KMS-11 (cell line): ENCODE measurements at regions not wholly inside any gene's neighbourhood (a gene's known extent, or its start where the extent isn't known, plus 50 kb on each side); places are given as distances from the start of the nearest gene placed in this dataset.

ENCODE experiments used
- H2AFZ ChIP-seq: fragments of 200-600 bp; sonication (generic); 2 replicates; pipeline ENCODE4 v1.6.1; 2016; ENCODE audit warnings: antibody characterized with exemption, mixed run types, low read depth
- H3K27ac ChIP-seq: fragments of 200-600 bp; sonication (generic); 2 replicates; pipeline ENCODE4 v1.6.1; 2016; ENCODE audit warnings: mild to moderate bottlenecking, mixed run types
- H3K27me3 ChIP-seq: fragments of 200-600 bp; sonication (generic); 2 replicates; pipeline ENCODE4 v1.6.1; 2017; ENCODE audit warnings: mild to moderate bottlenecking, low read depth, mixed run types, moderate library complexity; ENCODE audit not compliant: insufficient read depth
- H3K36me3 ChIP-seq: fragments of 200-600 bp; sonication (generic); 2 replicates; pipeline ENCODE4 v1.6.1; 2017; ENCODE audit warnings: mild to moderate bottlenecking, mixed run types; ENCODE audit not compliant: insufficient read depth
- H3K4me1 ChIP-seq: fragments of 200-600 bp; sonication (generic); 2 replicates; pipeline ENCODE4 v1.6.1; 2016; ENCODE audit warnings: mild to moderate bottlenecking, low read depth, mixed run types; ENCODE audit not compliant: poor library complexity, severe bottlenecking
- H3K4me2 ChIP-seq: fragments of 200-600 bp; sonication (generic); 2 replicates; pipeline ENCODE4 v1.7.0; 2016; ENCODE audit warnings: mild to moderate bottlenecking, mixed run types
- H3K4me3 ChIP-seq: fragments of 200-600 bp; sonication (generic); IDR thresholded peaks from 2 replicates; pipeline ENCODE4 v1.6.1; 2017; ENCODE audit warnings: low read depth, low read length, mixed read lengths; ENCODE audit not compliant: insufficient read depth
- H3K79me2 ChIP-seq: fragments of 200-600 bp; sonication (generic); 2 replicates; pipeline ENCODE4 v1.6.1; 2016; ENCODE audit warnings: low read depth, mixed run types; ENCODE audit not compliant: insufficient read depth
- H3K9ac ChIP-seq: fragments of 200-600 bp; sonication (generic); 2 replicates; pipeline ENCODE4 v1.6.1; 2016; ENCODE audit warnings: mild to moderate bottlenecking, mixed run types
- H4K20me1 ChIP-seq: fragments of 200-600 bp; sonication (generic); 2 replicates; pipeline ENCODE4 v1.6.1; 2016; ENCODE audit warnings: mild to moderate bottlenecking, mixed run types; ENCODE audit not compliant: insufficient read depth
- CTCF ChIP-seq: fragments of 200-600 bp; sonication (generic); conservative IDR thresholded peaks from 2 replicates; pipeline ENCODE4 v1.6.1; 2017; ENCODE audit warnings: low read depth, mild to moderate bottlenecking, antibody characterized with exemption, low read length, moderate library complexity, mixed read lengths

- no peak overlapping the region for H3K4me3 ChIP-seq
- H2AFZ ChIP-seq = no peak overlapping the region
- H4K20me1 ChIP-seq = no peaks in the 10 kb centered on the region
- no peaks in the 10 kb centered on the region for H3K79me2 ChIP-seq
- H3K27ac ChIP-seq = no peak overlapping the region
- H3K4me1 ChIP-seq = peaks cover 10% of the 10 kb centered on the region
- H3K36me3 ChIP-seq = no peaks in the 10 kb centered on the region
- H3K27me3 ChIP-seq = no peaks in the 10 kb centered on the region
- no peak for TF ChIP-seq CTCF
- H3K4me2 ChIP-seq = no peak overlapping the region
- H3K9ac ChIP-seq = no peak overlapping the region
Measured at GRCh38 chrX:16240968-16241367, 73.7 kb downstream of the MAGEB17 start.

- Histone ChIP-seq H2AFZ (no peak overlapping the region), H4K20me1 (no peaks in the 10 kb centered on the region), H3K27ac (no peak overlapping the region), H3K4me2 (no peak overlapping the region), H3K79me2 (no peaks in the 10 kb centered on the region), H3K27me3 (no peaks in the 10 kb centered on the region), H3K36me3 (no peaks in the 10 kb centered on the region), H3K4me3 (no peak overlapping the region), H3K4me1 (no peaks in the 10 kb centered on the region), H3K9ac (no peak overlapping the region)
- TF ChIP-seq CTCF = no peak
Measured at GRCh38 chrX:16250296-16250695, 83.0 kb downstream of the MAGEB17 start.

DNA sequence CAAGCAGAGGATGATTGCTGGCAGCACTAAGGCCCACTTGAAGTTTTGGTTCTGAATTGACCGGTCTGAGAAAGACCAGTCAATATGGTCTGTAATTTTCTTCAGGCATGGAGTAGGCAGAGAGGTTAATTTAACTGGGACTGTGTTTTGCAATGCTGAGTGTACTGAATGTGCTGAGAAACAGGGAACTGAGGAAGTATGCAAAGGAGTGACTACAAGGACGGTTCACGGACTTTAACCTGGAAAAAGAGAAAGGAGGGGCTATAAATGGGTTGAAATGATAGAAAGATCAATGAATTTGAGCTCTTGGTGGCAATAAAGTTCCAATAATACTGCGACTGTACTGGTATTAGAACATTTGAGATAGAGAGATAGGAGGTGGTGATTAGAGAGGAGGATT is 84.5 kb downstream of the MAGEB17 start:
- Histone ChIP-seq H3K79me2 (no peaks in the 10 kb centered on the region), H4K20me1 (no peaks in the 10 kb centered on the region), H3K27ac (no peak overlapping the region), H2AFZ (no peak overlapping the region), H3K4me2 (no peak overlapping the region), H3K9ac (no peak overlapping the region), H3K36me3 (no peaks in the 10 kb centered on the region), H3K27me3 (no peaks in the 10 kb centered on the region), H3K4me1 (no peaks in the 10 kb centered on the region), H3K4me3 (no peak overlapping the region)
- TF ChIP-seq CTCF = no peak

DNA sequence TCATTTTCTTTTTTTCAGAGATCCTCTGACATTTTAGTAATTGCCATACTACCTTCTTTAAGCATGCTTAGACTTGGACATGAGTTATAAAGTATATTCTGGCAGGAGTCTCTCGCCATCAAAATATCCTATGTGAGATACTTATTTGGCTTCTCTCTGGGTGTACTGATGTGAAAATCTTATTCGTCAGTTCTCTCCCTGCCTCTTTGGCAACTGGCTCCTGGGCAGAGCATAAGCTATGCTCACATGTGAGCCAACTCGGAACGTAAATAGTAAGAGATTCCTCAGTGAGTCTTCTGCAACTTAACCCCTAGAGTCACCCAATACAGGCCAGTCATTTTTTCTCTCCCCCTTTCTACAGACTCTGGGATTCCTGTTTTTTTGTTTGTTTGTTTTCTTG is 91.6 kb downstream of the MAGEB17 start:
- no peak overlapping the region for H3K4me3 ChIP-seq
- H3K36me3 ChIP-seq = no peaks in the 10 kb centered on the region
- no peak overlapping the region for H3K27ac ChIP-seq
- H3K27me3 ChIP-seq = no peaks in the 10 kb centered on the region
- no peaks in the 10 kb centered on the region for H3K4me1 ChIP-seq
- TF ChIP-seq CTCF = no peak
- H3K4me2 ChIP-seq = no peak overlapping the region
- H3K79me2 ChIP-seq = no peaks in the 10 kb centered on the region
- H3K9ac ChIP-seq = no peak overlapping the region
- no peaks in the 10 kb centered on the region for H4K20me1 ChIP-seq
- no peak overlapping the region for H2AFZ ChIP-seq

- Histone ChIP-seq H3K9ac (no peak overlapping the region), H4K20me1 (no peaks in the 10 kb centered on the region), H3K4me2 (no peak overlapping the region), H3K4me1 (no peaks in the 10 kb centered on the region), H2AFZ (no peak overlapping the region), H3K27me3 (no peaks in the 10 kb centered on the region), H3K79me2 (no peaks in the 10 kb centered on the region), H3K27ac (no peak overlapping the region), H3K36me3 (no peaks in the 10 kb centered on the region), H3K4me3 (no peak overlapping the region)
- no peak for TF ChIP-seq CTCF
Measured at GRCh38 chrX:16267431-16267830, 100.2 kb downstream of the MAGEB17 start.
